DMS114 treated with DMSO at 0.1 percent for 48 hours (cell line): ENCODE measurements at regions not wholly inside any gene's neighbourhood (a gene's known extent, or its start where the extent isn't known, plus 50 kb on each side); places are given as distances from the start of the nearest gene placed in this dataset.
"Not testable (repeated sequence)": the region's sequence is repeated elsewhere in the genome, so short reads cannot be mapped to it uniquely, and the experiment has no call there.

Experiments
- DNase-seq: peaks from one replicate; lab custom pipeline; 2025; ENCODE audit not compliant: unreplicated experiment; lab: John Stamatoyannopoulos, UW

- no peak for DNase-seq
Observed at GRCh38 chr13:23947893-23948292, 50.6 kb upstream of the C1QTNF9B start.

GRCh38 chr13:23949200-23949599, 51.9 kb upstream of the C1QTNF9B start:
- DNase-seq: no peak

GRCh38 chr13:23949736-23950135, 52.4 kb upstream of the C1QTNF9B start:
- DNase-seq: no peak

GRCh38 chr13:23950736-23951510, 53.6 kb upstream of the C1QTNF9B start:
- DNase-seq: no peak

- no peak for DNase-seq
Observed at GRCh38 chr13:23952796-23953195, 55.5 kb upstream of the C1QTNF9B start.

- DNase-seq: no peak
Observed at GRCh38 chr13:23953860-23954512, 56.7 kb upstream of the C1QTNF9B start.

- DNase-seq: no peak
Observed at GRCh38 chr13:23955064-23955463, 57.8 kb upstream of the C1QTNF9B start.

- no peak for DNase-seq
Observed at GRCh38 chr13:23956106-23956505, 58.8 kb upstream of the C1QTNF9B start.

- no peak for DNase-seq
Observed at GRCh38 chr13:23957981-23958380, 60.7 kb upstream of the C1QTNF9B start.

- DNase-seq: no peak
Observed at GRCh38 chr13:23959231-23959862, 62.0 kb upstream of the C1QTNF9B start.

- peak; percentile 6 for DNase-seq
Observed at GRCh38 chr13:23960566-23961156, 63.4 kb upstream of the C1QTNF9B start.

GRCh38 chr13:23963184-23963931, 66.1 kb upstream of the C1QTNF9B start:
- no peak for DNase-seq

- DNase-seq: no peak
Observed at GRCh38 chr13:23963947-23964346, 66.6 kb upstream of the C1QTNF9B start.

- DNase-seq: no peak
Observed at GRCh38 chr13:23965346-23965745, 68.0 kb upstream of the C1QTNF9B start.

GRCh38 chr13:23966221-23966690, 69.0 kb upstream of the C1QTNF9B start:
- no peak for DNase-seq

- no peak for DNase-seq
Observed at GRCh38 chr13:23966691-23967615, 69.7 kb upstream of the C1QTNF9B start.

- DNase-seq: not testable (repeated sequence)
Observed at GRCh38 chr13:23967792-23968191, 70.5 kb upstream of the C1QTNF9B start.

GRCh38 chr13:23969647-23970046, 72.3 kb upstream of the C1QTNF9B start:
- DNase-seq: no peak

- peak; percentile 13 for DNase-seq
Observed at GRCh38 chr13:23979361-23980159, 82.3 kb upstream of the C1QTNF9B start.
